Stomach (tissue), 4 donors: ENCODE measurements at regions not wholly inside any gene's neighbourhood (a gene's known extent, or its start where the extent isn't known, plus 50 kb on each side); places are given as distances from the start of the nearest gene placed in this dataset.

Experiments used
- EP300 ChIP-seq: sonication (generic); formaldehyde crosslinking; IDR thresholded peaks from one replicate; pipeline ENCODE4 v1.6.1; 2017; ENCODE audit warnings: antibody characterized with exemption
- POLR2A ChIP-seq, 4 donors: fragments of 450-650 bp; IDR thresholded peaks; one replicate each; pipeline ENCODE4 v1.6.1; 2016; ENCODE audit warnings: antibody characterized with exemption in 4 of 4, control low read depth in 2 of 4, mild to moderate bottlenecking in 1 of 4, moderate library complexity in 1 of 4
- POLR2AphosphoS5 ChIP-seq, 3 donors: sonication (generic); formaldehyde crosslinking; IDR thresholded peaks; one replicate each; pipeline ENCODE4 v1.6.1; 2016; ENCODE audit warnings: antibody characterized with exemption in 3 of 3
- TF ChIP-seq, protein P1 (sequence below), 7 experiments: fragments of 450-650 bp in 4 of 7; fragments of 200-600 bp in 3 of 7; sonication (generic) in 3 of 7; IDR thresholded peaks; one replicate each; pipeline ENCODE4 v1.5.1; 2016 to 2019; ENCODE audit warnings: antibody characterized with exemption in 7 of 7, control low read depth in 2 of 7, mild to moderate bottlenecking in 1 of 7

DNA sequence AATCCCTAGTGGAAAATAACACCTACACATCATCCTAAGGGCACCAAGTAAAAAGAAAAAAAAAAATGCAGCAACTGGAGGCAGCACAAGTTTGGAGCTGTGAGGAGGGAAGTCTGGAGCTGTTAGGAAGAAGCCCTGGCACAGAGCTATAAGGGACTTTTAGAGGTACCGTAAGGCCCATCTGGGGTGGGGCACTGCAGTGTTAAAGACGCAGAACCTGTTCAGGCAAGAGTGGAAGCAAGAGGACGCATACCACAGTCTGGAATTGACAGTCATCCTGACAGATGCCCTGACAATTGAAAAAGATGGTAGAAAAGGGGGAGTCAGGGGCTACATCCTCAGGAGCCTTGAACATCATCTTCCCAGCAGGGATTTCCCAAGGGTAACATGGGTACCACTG lies 195.9 kb upstream of the PLEKHG7 start:
- no peak for TF ChIP-seq POLR2A (IDR thresholded peaks at IDR 0.05)
- TF ChIP-seq, protein P1, sequence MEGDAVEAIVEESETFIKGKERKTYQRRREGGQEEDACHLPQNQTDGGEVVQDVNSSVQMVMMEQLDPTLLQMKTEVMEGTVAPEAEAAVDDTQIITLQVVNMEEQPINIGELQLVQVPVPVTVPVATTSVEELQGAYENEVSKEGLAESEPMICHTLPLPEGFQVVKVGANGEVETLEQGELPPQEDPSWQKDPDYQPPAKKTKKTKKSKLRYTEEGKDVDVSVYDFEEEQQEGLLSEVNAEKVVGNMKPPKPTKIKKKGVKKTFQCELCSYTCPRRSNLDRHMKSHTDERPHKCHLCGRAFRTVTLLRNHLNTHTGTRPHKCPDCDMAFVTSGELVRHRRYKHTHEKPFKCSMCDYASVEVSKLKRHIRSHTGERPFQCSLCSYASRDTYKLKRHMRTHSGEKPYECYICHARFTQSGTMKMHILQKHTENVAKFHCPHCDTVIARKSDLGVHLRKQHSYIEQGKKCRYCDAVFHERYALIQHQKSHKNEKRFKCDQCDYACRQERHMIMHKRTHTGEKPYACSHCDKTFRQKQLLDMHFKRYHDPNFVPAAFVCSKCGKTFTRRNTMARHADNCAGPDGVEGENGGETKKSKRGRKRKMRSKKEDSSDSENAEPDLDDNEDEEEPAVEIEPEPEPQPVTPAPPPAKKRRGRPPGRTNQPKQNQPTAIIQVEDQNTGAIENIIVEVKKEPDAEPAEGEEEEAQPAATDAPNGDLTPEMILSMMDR (IDR thresholded peaks at IDR 0.05) = no peak
- TF ChIP-seq POLR2AphosphoS5 (IDR thresholded peaks at IDR 0.05) = no peak
- no peak for TF ChIP-seq EP300
